CD4-positive, alpha-beta T cell (primary cell): ENCODE measurements at regions not wholly inside any gene's neighbourhood (a gene's known extent, or its start where the extent isn't known, plus 50 kb on each side); places are given as distances from the start of the nearest gene placed in this dataset.

ENCODE experiments used
- ATAC-seq: fragments of 200-7000 bp; cut with Tn5 transposase; one replicate; pipeline ENCODE4 v1.10.0; 2022; ENCODE audit warnings: mild to moderate bottlenecking; ENCODE audit not compliant: poor library complexity
- CTCF ChIA-PET: fragments of 350-600 bp; sonication (Branson Sonifier 250); formaldehyde crosslinking; loops from one replicate; lab custom pipeline; 2021; ENCODE audit warnings: antibody characterized with exemption, inconsistent platforms; lab: Charles Lee
- POLR2A ChIA-PET: fragments of 350-600 bp; sonication (Branson Sonifier 250); formaldehyde crosslinking; loops from one replicate; lab custom pipeline; 2021; ENCODE audit warnings: antibody characterized with exemption, inconsistent platforms; lab: Charles Lee
- DNase-seq, 14 experiments: peaks; one replicate each; pipeline ENCODE4 v3.0.0-alpha.2; 2013 to 2020; ENCODE audit warnings: mixed read lengths in 2 of 14
- H3K27ac ChIP-seq, 2 donors: one replicate each; pipeline versions ENCODE4 v1.5.1 to v1.7.0; 2013; ENCODE audit warnings: low read length in 2 of 2, low read depth in 1 of 2, mild to moderate bottlenecking in 1 of 2
- H3K27me3 ChIP-seq, 2 experiments: 1 replicate in 1 of 2; 2 replicates in 1 of 2; pipeline versions ENCODE4 v1.6.1 to v1.7.0; 2013; ENCODE audit warnings: low read length in 2 of 2, control low read depth in 1 of 2, mild to moderate bottlenecking in 1 of 2, moderate library complexity in 1 of 2; ENCODE audit not compliant: insufficient read depth in 2 of 2, control insufficient read depth in 1 of 2
- H3K36me3 ChIP-seq: one replicate; pipeline ENCODE4 v1.6.1; 2013; ENCODE audit warnings: low read length, control low read depth; ENCODE audit not compliant: insufficient read depth
- H3K4me1 ChIP-seq: one replicate; pipeline ENCODE4 v1.6.1; 2013; ENCODE audit warnings: low read length, control low read depth; ENCODE audit not compliant: insufficient read depth
- H3K4me3 ChIP-seq: one replicate; pipeline ENCODE4 v1.5.1; 2013; ENCODE audit warnings: mild to moderate bottlenecking, low read length, moderate library complexity
- H3K9me3 ChIP-seq, 2 experiments: 1 replicate in 1 of 2; 2 replicates in 1 of 2; pipeline versions ENCODE4 v1.6.1 to v1.7.0; 2013; ENCODE audit warnings: low read length in 2 of 2, mild to moderate bottlenecking in 2 of 2, control low read depth in 1 of 2, moderate library complexity in 1 of 2; ENCODE audit not compliant: control insufficient read depth in 1 of 2, insufficient read depth in 1 of 2
- H3K27ac Mint-ChIP-seq: one replicate; pipeline ENCODE4 v1.8.0; 2020; ENCODE audit warnings: mixed read lengths
- H3K27me3 Mint-ChIP-seq: one replicate; pipeline ENCODE4 v1.8.0; 2021; ENCODE audit warnings: mixed read lengths
- H3K36me3 Mint-ChIP-seq: one replicate; pipeline ENCODE4 v1.8.0; 2021; ENCODE audit warnings: low read depth, mixed read lengths
- H3K4me1 Mint-ChIP-seq: one replicate; pipeline ENCODE4 v1.8.0; 2021; ENCODE audit warnings: low read depth, mixed read lengths
- H3K4me3 Mint-ChIP-seq: one replicate; pipeline ENCODE4 v1.8.0; 2020; ENCODE audit warnings: mild to moderate bottlenecking, mixed read lengths
- H3K9me3 Mint-ChIP-seq: one replicate; pipeline ENCODE4 v1.8.0; 2020; ENCODE audit warnings: mixed read lengths
- intact Hi-C, 2 experiments: fragments of 100-400 bp; cut with DNase I in 1 of 2; cut with micrococcal nuclease in 1 of 2; formaldehyde crosslinking; loops; one replicate each; pipeline versions ENCODE4 v1.15.1 to v1.9.0; 2023 to 2025; cut with DNase I, micrococcal nuclease
- TF ChIP-seq, protein P1 (sequence below): fragments of 200-600 bp; IDR thresholded peaks from one replicate; pipeline ENCODE4 v1.8.0; 2022; ENCODE audit warnings: antibody characterized with exemption, mild to moderate bottlenecking

GRCh38 chr1:181387702-181388101 lies 95.6 kb upstream of the CACNA1E start:
- Histone ChIP-seq H3K27ac (no peak overlapping the region), H3K36me3 (no peaks in the 10 kb centered on the region), H3K27me3 (no peaks in the 10 kb centered on the region), H3K4me1 (peaks cover 22% of the 10 kb centered on the region), H3K9me3 (no peaks in the 10 kb centered on the region), H3K4me3 (no peak overlapping the region)
- POLR2A ChIA-PET: interaction anchor here (2.0 kb wide), 1 partner anchor 8 kb away, joined by 8 read pairs; no protein-coding TSS in a partner anchor
- CTCF ChIA-PET: no interaction called here
- H3K4me3 Mint-ChIP-seq: no peak overlapping the region
- ATAC-seq (no peak), DNase-seq (no peak)
- H3K9me3 Mint-ChIP-seq: no peaks in the 10 kb centered on the region
- H3K27me3 Mint-ChIP-seq: no peaks in the 10 kb centered on the region
- intact Hi-C loops: loop anchor here in 1 of 2 experiments (5.0 kb wide), 1 partner anchor 35 kb away; no protein-coding TSS in a partner anchor
- TF ChIP-seq, protein P1, sequence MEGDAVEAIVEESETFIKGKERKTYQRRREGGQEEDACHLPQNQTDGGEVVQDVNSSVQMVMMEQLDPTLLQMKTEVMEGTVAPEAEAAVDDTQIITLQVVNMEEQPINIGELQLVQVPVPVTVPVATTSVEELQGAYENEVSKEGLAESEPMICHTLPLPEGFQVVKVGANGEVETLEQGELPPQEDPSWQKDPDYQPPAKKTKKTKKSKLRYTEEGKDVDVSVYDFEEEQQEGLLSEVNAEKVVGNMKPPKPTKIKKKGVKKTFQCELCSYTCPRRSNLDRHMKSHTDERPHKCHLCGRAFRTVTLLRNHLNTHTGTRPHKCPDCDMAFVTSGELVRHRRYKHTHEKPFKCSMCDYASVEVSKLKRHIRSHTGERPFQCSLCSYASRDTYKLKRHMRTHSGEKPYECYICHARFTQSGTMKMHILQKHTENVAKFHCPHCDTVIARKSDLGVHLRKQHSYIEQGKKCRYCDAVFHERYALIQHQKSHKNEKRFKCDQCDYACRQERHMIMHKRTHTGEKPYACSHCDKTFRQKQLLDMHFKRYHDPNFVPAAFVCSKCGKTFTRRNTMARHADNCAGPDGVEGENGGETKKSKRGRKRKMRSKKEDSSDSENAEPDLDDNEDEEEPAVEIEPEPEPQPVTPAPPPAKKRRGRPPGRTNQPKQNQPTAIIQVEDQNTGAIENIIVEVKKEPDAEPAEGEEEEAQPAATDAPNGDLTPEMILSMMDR: no peak
- H3K27ac Mint-ChIP-seq: no peak overlapping the region
- no peaks in the 10 kb centered on the region for H3K36me3 Mint-ChIP-seq
- H3K4me1 Mint-ChIP-seq: peaks cover 36% of the 10 kb centered on the region

DNA sequence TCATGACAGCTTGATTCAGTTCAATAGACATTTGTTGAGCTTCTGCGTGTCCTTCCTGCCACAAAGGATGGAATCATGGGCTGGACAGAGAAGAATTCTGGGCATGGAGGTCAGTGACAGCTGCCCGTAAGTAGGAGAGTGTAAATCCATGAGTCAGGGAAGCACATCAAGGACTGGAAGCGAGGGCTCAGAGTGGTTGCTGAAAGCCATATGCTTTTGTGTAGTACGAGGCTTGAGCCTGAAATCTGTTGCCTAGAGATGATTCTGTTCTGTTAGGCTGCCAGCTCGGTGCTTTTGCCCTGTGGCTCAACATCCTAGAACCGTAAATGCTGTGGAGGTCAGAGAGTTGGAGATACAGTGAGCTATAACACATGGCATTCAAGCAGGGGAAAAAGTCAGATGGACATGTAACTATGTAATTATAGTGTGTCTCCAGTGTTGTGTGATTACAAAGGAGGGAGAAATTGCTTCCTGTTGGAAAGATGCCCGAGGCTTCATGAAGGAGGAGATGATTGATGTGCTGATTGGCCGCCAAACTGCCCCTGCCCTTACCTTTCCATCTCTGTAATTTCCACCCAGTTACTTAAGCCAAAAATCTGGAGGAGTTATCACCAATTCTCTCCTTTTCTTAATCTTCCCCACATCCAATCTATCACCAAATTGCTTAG lies 92.8 kb upstream of the CACNA1E start:
- ATAC-seq (no peak), DNase-seq (no peak)
- POLR2A ChIA-PET: interaction anchor here (1.2 kb wide), 1 partner anchor 8 kb away, joined by 3 read pairs; no protein-coding TSS in a partner anchor
- H3K4me1 ChIP-seq: peaks cover 48% of the 10 kb centered on the region
- no peak overlapping the region for H3K4me3 ChIP-seq
- no peaks in the 10 kb centered on the region for H3K27me3 ChIP-seq
- CTCF ChIA-PET: no interaction called here
- no peaks in the 10 kb centered on the region for H3K9me3 ChIP-seq
- H3K27ac ChIP-seq: no peak overlapping the region
- peaks cover 43% of the 10 kb centered on the region for H3K4me1 Mint-ChIP-seq
- no peaks in the 10 kb centered on the region for H3K36me3 Mint-ChIP-seq
- TF ChIP-seq, protein P1: no peak
- H3K36me3 ChIP-seq: no peaks in the 10 kb centered on the region
- H3K27ac Mint-ChIP-seq: peak overlapping the region; percentile 11
- H3K4me3 Mint-ChIP-seq: no peak overlapping the region
- no peaks in the 10 kb centered on the region for H3K27me3 Mint-ChIP-seq
- intact Hi-C loops: no loop called here
- H3K9me3 Mint-ChIP-seq: no peaks in the 10 kb centered on the region

DNA sequence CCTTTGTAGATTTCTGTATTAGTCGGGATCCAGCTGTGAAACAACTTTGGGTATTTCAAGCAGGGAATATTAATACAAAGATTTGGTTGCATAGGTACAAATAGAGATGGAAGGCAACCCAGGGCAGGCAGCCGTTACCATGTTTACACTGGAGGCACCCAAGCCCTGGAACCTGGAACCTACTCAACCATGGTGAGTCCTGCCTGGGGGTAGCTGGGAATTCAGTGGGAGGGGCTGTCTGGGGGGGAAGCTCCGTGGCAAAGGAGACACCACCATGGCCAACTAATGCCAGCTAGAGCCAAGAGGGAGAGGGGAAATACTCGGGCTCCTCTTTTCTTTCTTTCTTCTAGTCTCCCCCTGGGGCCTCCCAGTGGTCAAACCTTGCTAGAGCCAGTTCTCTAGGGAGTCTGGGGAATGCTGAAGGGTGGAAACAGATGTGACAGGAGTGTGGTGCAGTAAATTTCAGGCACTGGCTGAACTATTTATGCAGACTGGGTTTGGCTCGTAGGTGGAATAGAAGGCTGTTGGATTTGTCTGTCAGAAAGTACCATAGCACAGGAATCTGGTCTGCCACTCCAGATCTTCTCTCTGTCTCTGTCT lies 91.9 kb upstream of the CACNA1E start:
- no peak for ATAC-seq
- CTCF ChIA-PET: no interaction called here
- no peaks in the 10 kb centered on the region for H3K9me3 ChIP-seq
- no peaks in the 10 kb centered on the region for H3K27me3 Mint-ChIP-seq
- H3K9me3 Mint-ChIP-seq: no peaks in the 10 kb centered on the region
- no peaks in the 10 kb centered on the region for H3K27me3 ChIP-seq
- no peaks in the 10 kb centered on the region for H3K36me3 Mint-ChIP-seq
- H3K4me3 ChIP-seq: no peak overlapping the region
- intact Hi-C loops: no loop called here
- no peak for DNase-seq
- peaks cover 56% of the 10 kb centered on the region for H3K4me1 ChIP-seq
- no peak overlapping the region for H3K4me3 Mint-ChIP-seq
- H3K27ac ChIP-seq: no peak overlapping the region
- POLR2A ChIA-PET: interaction anchor here (0.6 kb wide), 1 partner anchor 15 kb away, joined by 3 read pairs; no protein-coding TSS in a partner anchor
- TF ChIP-seq, protein P1: no peak
- H3K36me3 ChIP-seq: no peaks in the 10 kb centered on the region
- peaks cover 43% of the 10 kb centered on the region for H3K4me1 Mint-ChIP-seq
- peak overlapping the region; percentile 11 for H3K27ac Mint-ChIP-seq
